Endothelial cell (in vitro differentiated cells): ENCODE measurements at regions not wholly inside any gene's neighbourhood (a gene's known extent, or its start where the extent isn't known, plus 50 kb on each side); places are given as distances from the start of the nearest gene placed in this dataset.

Experiments used
- DNase-seq: peaks from one replicate; pipeline ENCODE4 v3.0.0; 2021; ENCODE audit warnings: low spot score
- H3K27ac Mint-ChIP-seq: one replicate; pipeline ENCODE4 v1.8.0; 2021; ENCODE audit warnings: mixed read lengths, inconsistent platforms; ENCODE audit not compliant: unreplicated experiment
- H3K27me3 Mint-ChIP-seq: one replicate; pipeline ENCODE4 v1.8.0; 2021; ENCODE audit warnings: mild to moderate bottlenecking, moderate library complexity, mixed read lengths, inconsistent platforms; ENCODE audit not compliant: unreplicated experiment
- H3K36me3 Mint-ChIP-seq: one replicate; pipeline ENCODE4 v1.8.0; 2021; ENCODE audit warnings: mild to moderate bottlenecking, low read depth, mixed read lengths, inconsistent platforms; ENCODE audit not compliant: unreplicated experiment
- H3K4me1 Mint-ChIP-seq: one replicate; pipeline ENCODE4 v1.8.0; 2021; ENCODE audit warnings: mild to moderate bottlenecking, mixed read lengths, inconsistent platforms; ENCODE audit not compliant: unreplicated experiment
- H3K4me3 Mint-ChIP-seq: one replicate; pipeline ENCODE4 v1.8.0; 2021; ENCODE audit warnings: mild to moderate bottlenecking, mixed read lengths, inconsistent platforms; ENCODE audit not compliant: unreplicated experiment
- H3K9me3 Mint-ChIP-seq: one replicate; pipeline ENCODE4 v1.8.0; 2021; ENCODE audit warnings: mixed read lengths, inconsistent platforms; ENCODE audit not compliant: unreplicated experiment
- TF ChIP-seq, protein P1 (sequence below): fragments of 200-600 bp; sonication (generic); IDR thresholded peaks from one replicate; pipeline ENCODE4 v1.5.0; 2021; ENCODE audit warnings: antibody characterized with exemption; ENCODE audit not compliant: unreplicated experiment

DNA sequence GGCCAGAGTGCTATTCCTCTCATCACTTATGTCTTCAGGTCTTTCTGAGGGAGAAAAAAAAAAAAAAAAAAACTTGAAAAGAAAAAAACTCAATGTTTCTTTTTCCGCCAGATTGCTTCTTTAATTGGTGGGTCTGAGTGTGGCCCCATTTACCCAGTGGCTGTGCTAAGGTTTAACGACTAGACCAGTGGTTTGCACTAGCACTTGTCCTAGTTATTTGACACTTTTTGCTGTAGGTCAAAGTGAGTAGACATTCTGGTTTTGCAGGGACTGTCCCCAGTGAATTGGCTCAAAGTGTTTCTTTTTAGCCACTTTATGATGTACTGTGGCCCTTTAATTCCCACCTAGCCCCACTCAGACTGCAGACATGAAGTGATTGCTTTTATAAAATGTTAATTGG, 273.3 kb downstream of the PTEN start:
- no peaks in the 10 kb centered on the region for H3K4me1 Mint-ChIP-seq
- TF ChIP-seq, protein P1, sequence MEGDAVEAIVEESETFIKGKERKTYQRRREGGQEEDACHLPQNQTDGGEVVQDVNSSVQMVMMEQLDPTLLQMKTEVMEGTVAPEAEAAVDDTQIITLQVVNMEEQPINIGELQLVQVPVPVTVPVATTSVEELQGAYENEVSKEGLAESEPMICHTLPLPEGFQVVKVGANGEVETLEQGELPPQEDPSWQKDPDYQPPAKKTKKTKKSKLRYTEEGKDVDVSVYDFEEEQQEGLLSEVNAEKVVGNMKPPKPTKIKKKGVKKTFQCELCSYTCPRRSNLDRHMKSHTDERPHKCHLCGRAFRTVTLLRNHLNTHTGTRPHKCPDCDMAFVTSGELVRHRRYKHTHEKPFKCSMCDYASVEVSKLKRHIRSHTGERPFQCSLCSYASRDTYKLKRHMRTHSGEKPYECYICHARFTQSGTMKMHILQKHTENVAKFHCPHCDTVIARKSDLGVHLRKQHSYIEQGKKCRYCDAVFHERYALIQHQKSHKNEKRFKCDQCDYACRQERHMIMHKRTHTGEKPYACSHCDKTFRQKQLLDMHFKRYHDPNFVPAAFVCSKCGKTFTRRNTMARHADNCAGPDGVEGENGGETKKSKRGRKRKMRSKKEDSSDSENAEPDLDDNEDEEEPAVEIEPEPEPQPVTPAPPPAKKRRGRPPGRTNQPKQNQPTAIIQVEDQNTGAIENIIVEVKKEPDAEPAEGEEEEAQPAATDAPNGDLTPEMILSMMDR = no peak

DNA sequence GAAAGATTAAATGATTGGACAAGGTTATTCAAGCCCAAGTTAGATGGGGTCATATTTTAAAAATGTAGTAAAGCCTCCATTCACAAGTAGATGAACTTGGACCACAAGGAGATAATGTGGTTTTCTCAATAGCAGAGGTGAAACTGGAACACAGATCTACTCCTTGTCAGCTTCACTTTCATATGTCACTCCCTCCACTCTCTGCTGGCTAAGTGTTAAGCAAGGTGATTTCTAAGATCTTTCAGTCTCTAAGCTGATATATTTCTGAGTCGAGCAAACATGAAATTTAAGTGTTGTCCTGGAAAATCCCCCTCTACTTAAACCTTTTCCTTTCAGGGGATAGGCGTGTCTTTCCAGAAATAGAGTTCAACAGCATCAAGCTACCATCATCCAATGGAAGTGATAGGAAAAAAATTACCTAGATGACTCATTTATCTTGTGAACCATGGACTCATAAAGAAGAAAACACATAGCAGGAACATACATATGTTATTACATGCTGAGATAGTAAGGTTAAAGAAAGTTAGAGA, 275.0 kb downstream of the PTEN start:
- H3K27ac Mint-ChIP-seq = no peak overlapping the region

More for the DNA sequence above, 273.3 kb downstream of the PTEN start:
- Mint-ChIP-seq H3K36me3 (no peaks in the 10 kb centered on the region), H3K27me3 (no peaks in the 10 kb centered on the region), H3K4me3 (no peak overlapping the region), H3K27ac (no peak overlapping the region), H3K9me3 (no peaks in the 10 kb centered on the region)
- DNase-seq = no peak

DNA sequence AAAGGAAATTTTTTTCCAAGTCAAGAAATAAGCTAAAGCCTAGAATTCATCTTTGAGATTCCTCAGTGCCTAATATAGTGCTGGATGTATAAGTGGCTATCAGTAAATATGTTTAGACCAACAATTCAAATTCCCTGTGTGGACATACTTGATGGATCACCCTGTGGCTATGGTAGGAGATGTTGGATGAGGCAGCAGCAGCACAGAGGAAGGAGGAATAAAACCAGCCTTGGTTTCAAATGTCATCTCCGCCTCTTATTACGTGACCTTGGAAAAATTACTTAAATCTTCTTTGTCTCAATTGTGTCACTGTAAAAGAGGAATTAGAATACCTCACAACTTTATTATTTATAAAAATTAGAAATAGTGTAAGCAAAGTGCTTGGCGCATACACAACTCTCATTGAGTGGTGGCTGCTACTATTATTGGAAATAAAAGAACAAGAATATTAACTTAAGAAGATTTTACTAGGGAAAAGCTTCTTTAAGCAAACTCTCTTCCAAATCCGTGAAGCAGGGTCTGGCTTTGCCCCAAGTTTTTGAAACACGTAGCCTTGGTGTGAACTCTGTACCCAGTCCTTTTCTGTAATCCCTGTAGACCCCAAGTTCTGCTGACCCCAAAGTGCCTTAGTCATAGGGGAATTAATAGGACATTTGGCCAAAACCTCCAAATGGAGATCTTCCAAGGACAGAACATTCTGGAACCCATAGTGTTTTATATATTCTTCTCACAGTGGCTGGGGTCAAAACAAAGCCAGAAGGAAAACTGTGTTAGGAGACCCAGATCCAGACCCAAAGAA, 283.8 kb downstream of the PTEN start:
- no peak overlapping the region for H3K4me3 Mint-ChIP-seq
- H3K27ac Mint-ChIP-seq = no peak overlapping the region
- H3K4me1 Mint-ChIP-seq = no peaks in the 10 kb centered on the region
- no peak for DNase-seq
- H3K9me3 Mint-ChIP-seq = no peaks in the 10 kb centered on the region
- peaks cover 2% of the 10 kb centered on the region for H3K27me3 Mint-ChIP-seq
- no peaks in the 10 kb centered on the region for H3K36me3 Mint-ChIP-seq
- TF ChIP-seq, protein P1 = no peak

More for the DNA sequence above, 275.0 kb downstream of the PTEN start:
- Mint-ChIP-seq H3K4me1 (no peaks in the 10 kb centered on the region), H3K4me3 (no peak overlapping the region), H3K9me3 (no peaks in the 10 kb centered on the region), H3K27me3 (peaks cover 2% of the 10 kb centered on the region), H3K36me3 (no peaks in the 10 kb centered on the region)
- no peak for DNase-seq
- TF ChIP-seq, protein P1 = no peak

DNA sequence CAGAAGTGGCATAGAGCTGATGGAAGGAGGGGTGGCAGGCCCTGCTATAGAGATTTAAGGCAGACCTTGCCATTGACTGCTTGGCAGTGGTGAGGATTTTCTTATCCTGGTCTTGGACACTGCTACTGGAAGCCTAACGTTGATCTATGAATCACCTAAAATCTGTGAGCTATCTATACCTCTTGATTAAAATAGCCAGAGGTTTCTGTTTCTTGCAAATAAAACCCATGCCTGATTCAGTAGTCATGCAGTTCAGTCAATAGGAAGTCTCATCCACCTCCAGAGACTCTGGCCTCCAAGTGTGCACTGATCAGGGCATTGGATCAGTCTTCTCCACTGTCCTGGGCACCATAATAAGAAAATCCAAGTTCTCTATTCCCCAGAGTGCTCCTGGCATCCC, 286.5 kb downstream of the PTEN start:
- Mint-ChIP-seq H3K4me1 (no peaks in the 10 kb centered on the region), H3K27me3 (no peaks in the 10 kb centered on the region), H3K36me3 (no peaks in the 10 kb centered on the region), H3K9me3 (no peaks in the 10 kb centered on the region), H3K4me3 (no peak overlapping the region), H3K27ac (no peak overlapping the region)
- no peak for DNase-seq
- TF ChIP-seq, protein P1 = no peak

DNA sequence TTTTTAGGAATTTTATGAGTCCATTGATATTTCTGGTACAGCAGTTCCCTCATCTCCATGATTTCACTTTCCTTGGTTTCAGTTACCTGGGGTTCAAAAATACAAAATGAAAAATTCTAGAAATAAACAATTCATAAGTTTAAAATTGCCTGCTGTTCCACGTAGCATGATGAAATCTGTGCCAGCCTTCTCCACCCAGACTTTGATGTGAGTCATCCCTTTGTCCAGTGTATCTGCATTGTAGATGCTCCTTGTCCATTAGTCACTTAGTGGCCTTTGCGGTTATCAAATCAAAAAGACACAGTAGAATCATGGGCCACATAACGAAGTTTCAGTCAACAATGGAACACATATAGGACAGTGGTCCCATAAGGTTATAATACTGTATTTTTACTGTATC, 286.9 kb downstream of the PTEN start:
- H3K27me3 Mint-ChIP-seq = no peaks in the 10 kb centered on the region
- no peak for DNase-seq
- TF ChIP-seq, protein P1 = no peak

More for the DNA sequence above, 286.9 kb downstream of the PTEN start:
- Mint-ChIP-seq H3K9me3 (no peaks in the 10 kb centered on the region), H3K4me3 (no peak overlapping the region), H3K4me1 (no peaks in the 10 kb centered on the region), H3K27ac (no peak overlapping the region), H3K36me3 (no peaks in the 10 kb centered on the region)
